ENCODE measurements at regions not wholly inside any gene's neighbourhood (a gene's known extent, or its start where the extent isn't known, plus 50 kb on each side); places are given as distances from the start of the nearest gene placed in this dataset.
"Not testable (repeated sequence)": the region's sequence is repeated elsewhere in the genome, so short reads cannot be mapped to it uniquely, and the experiment has no call there.

DNA sequence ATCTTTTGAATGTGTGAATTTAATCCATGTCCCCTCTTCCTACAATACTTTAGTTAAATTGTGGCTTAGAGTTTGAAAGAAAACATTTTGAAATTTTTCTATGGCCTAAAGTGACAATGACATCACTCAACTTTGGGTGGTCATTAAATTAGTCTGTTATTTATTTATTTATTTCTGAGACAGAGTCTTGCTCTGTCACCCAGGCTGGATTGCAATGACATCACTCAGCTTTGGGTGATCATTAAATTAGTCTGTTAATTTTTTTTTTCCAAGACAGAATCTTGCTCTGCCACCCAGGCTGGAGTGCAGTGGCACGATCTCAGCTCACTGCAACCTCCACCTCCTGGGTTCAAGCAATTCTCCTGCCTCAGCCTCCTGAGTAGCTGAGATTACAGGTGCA, 322.5 kb downstream of the SOX2 start:
- DNase-seq; intact Hi-C loops (cut with DNase I); ATAC-seq (ENCODE audit: poor library complexity): not testable (repeated sequence)

DNA sequence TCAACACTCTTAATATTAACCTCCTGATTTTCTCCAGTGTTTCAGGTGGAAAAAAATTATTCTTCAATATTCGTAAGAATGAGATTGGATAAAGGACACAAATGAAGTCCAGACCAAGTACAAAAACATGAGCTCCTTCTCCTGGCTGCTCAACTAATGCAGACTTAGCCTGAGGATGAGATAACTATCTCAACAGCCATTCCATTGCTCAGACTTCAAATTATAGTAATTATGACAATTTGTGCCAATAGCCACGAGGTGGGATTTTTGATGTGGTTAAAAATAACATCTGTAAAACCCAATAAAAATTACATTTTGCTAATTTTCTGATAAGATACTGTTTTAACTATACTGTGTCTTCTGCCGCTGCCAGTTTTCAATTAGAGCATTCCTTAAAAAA, 323.6 kb downstream of the SOX2 start:
- no peak for DNase-seq

DNA sequence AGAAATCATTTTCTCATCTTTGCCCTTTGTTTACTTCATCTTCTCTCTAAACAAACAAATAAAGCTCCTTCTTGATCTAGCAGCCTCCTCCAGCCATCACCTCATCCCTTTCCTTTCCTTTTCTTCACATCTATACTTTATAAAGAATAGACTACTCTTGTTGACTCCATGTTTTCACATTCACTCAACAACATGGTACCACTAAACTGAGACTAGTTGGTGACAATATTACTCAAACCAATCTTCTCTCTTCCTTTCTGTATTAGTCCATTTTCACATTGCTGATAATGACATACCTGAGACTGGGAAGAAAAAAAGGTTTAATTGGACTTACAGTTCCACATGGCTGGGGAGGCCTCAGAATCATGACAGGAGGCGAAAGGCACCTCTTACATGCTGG, 324.7 kb downstream of the SOX2 start:
- DNase-seq = no peak
- intact Hi-C loops (cut with DNase I) = no loop called here
- no peak for ATAC-seq (ENCODE audit: poor library complexity)

More for the DNA sequence above, 323.6 kb downstream of the SOX2 start:
- intact Hi-C loops (cut with DNase I) = no loop called here
- no peak for ATAC-seq (ENCODE audit: poor library complexity)

DNA sequence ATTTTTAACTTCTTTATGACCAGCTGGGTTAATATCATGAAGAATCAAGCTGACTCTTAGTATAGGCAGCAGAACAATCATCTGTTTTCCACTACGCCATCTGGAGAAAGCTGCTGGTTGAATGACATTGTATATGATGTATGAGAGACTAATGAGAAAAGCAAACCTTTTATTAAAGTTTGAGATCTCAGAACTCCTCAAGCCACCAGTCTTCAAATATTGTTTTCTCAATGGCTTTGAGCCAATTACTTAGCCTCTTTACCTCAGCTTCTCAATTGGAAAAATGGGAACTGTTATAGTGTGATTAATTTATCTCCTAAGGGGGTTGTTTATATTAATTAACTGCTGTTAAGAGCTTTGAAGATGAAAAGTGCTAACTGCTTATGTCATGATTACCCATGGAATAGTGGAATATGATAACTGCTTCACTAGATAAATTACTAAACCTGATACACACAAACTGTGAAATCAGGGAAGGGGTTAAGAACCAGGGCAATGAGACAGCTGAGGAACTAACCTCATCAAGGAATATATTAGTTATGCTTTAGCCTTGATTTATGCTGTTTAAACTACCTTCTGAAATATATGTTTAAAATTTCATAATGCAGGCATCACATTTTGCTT, 330.1 kb downstream of the SOX2 start:
- ATAC-seq (ENCODE audit: poor library complexity) (no peak), DNase-seq (no peak)
- intact Hi-C loops (cut with DNase I) = no loop called here

DNA sequence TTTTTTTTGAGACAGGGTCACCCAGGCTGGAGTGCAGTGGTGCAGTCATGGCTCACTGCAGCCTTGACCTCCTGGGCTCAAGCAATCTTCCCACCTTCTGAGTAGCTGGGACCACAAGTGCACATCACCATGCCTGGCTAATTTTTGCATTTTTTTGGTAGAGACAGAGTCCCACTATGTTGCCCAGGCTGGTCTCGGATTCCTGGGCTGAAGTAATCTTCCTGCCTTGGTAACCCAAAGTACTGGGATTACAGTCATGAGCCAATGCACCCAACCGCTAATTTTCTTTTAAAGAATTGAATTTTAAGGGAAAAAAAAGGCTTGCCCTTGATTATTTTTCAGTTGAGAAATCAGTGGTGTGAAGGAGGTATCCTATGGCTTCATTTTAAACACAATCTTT, 334.0 kb downstream of the SOX2 start:
- intact Hi-C loops (cut with DNase I) = no loop called here
- no peak for ATAC-seq (ENCODE audit: poor library complexity)
- DNase-seq = no peak

DNA sequence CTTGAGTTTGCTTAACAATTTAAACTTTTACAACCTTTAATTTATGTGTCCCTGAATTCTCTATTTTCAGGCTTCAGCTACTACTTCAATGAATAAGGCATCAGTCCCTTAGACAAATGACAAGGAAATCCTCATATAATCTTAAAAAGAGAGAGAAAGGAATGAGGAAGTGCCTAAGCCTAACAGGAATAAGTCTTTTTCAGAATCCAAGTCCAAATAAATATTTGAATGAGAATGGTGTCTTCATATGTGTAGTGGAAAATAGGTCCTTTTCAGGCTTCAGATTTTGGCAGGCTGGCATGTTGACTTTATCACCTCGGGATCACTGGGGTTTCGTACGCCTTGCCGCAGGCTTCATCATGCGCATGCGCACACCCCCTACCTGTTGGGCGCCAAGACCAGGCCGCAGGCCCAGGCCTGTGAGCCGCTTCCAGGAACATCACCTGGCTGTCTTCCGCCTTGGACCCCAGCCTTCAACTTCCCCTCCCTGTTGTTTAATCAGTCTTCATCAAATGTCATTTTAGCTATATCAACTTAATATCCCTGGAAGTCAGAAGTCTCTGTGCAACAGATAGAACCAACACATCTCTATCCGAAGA, 334.5 kb downstream of the SOX2 start:
- no peak for ATAC-seq (ENCODE audit: poor library complexity)
- intact Hi-C loops (cut with DNase I) = no loop called here
- no peak for DNase-seq

DNA sequence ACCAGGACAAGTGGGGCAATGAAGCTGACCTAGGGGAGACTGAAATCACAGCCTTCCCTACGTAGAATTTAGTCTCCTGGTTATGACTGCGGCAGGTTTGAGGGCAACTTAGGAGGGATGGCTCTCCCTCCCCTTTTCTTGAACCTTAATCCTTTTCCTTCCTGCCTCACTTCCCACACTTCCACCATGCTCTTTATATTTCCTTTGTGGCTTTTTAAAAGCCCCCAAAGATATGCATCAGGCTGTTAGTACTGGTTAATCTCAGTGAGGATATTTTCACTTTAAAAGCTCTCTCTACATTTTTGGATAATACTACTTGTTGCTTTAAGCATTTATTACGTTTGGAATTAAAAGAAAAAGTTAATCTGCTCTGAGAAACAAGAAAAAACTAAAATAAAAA, 339.2 kb downstream of the SOX2 start:
- intact Hi-C loops (cut with DNase I) = no loop called here
- no peak for DNase-seq
- no peak for ATAC-seq (ENCODE audit: poor library complexity)

DNA sequence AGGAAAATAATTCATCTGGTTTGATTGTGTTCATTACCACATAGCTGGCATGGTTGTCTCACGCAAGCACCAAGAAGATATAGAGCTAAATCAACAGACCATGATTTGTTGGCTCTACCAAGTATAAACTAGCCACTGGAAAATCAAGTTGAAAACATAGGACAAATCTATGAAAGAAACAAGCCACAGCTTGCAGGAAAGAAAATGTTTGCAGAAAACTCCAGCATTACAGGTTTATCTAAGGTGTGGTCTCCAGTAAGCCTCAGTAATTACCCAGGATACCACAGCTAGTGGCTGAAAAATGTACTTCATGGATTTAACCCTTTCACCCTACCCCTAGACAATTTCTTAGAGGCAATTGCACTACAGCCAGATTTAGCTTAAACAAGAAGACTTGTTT, 340.6 kb downstream of the SOX2 start:
- ATAC-seq (ENCODE audit: poor library complexity) (no peak), DNase-seq (no peak)
- intact Hi-C loops (cut with DNase I) = no loop called here

DNA sequence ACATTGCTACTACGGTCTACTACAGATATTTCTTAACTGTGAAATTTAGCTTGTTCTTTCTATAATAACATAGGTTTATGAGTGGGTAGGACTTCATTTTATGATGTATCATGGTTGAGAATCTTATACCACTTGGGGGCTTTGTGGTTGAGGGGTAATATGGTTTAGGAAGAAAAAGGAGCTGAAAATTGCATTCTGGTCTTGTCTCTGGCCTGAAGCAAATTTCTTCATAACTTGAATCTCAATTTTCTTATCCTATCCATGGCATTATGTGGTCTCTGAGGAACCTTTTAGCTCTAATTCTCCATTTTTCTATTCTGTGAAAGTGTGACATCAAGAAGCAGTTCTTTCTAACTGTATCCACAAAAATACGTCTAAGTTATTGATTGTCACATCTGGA, 341.0 kb downstream of the SOX2 start:
- intact Hi-C loops (cut with DNase I) = no loop called here
- ATAC-seq (ENCODE audit: poor library complexity) = no peak
- no peak for DNase-seq

DNA sequence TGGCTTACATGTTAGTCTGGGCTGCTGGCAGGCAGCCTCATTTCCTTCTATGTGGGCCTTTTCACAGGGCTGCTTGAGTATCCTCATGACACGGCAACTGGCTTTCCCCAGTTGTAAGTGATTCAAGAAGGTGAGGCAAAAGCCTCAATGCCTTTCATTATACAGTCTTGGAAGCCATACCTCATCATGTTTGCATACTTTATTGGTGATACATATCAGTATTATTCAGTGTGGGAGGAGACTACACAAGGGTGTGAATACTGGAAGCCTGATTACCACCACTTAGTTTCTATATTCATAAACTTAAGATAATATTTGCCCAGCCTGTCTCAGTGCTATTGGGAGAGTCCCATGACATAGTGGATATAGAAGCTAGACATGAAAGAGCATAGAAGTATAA, 346.8 kb downstream of the SOX2 start:
- intact Hi-C loops (cut with DNase I) = no loop called here
- DNase-seq (no peak), ATAC-seq (ENCODE audit: poor library complexity) (no peak)

DNA sequence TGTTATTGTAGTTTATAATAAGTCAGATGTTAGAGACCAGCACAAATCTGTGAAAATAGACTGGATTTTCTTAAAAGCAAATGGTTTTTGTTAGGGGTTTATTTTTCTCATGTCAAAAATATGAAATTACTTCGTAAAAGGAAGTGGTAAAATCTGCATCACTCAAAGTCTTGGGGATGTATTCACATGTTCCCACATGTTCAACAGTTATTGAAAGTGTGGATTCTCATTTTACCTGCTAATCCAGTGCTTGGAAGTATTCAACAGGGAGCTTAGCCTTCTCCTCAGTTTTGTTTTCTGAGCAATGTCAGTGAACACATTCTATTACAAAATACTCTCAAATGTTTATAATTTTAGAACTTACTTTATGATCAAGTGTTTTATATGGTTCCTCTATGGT, 352.0 kb downstream of the SOX2 start:
- ATAC-seq (ENCODE audit: poor library complexity) = no peak
- DNase-seq = no peak
- intact Hi-C loops (cut with DNase I) = no loop called here

DNA sequence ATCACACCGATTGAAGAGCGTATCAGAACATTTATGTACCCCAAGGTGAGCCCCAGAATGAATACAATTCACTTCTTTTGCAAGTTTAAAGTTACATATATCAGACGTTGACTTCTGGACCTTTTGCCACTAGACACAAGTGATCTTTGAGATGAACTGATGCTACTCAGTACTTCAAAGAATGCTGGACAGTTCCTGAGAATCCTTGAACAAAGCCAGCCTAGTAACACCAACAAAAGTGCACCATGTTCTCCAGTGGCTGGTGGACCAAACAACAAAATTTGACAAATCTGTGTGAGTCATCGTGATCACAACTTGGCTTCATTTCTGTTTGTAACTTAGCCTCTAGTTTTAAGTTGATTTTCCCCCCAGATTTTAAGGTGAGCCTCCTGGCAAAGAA, 355.7 kb downstream of the SOX2 start:
- intact Hi-C loops (cut with DNase I) = no loop called here
- no peak for DNase-seq
- no peak for ATAC-seq (ENCODE audit: poor library complexity)

DNA sequence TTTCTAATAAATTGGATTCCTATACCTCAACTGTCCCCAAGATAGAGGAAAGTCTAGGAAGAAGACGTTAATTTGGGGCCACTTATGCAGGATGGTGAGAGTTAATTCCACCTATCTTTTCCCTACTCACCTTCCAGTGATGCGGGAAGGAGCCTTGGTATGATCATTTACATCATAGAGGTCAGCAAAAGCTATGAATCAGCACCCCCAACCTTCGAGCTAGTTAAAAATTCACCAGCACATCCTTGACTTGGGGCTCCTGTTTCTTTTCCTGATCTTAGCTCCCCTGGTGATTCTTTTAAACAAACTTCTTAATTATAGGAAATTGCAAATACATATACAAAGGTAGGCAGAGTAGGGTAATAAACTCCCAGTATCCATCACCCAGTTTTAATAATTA, 366.6 kb downstream of the SOX2 start:
- intact Hi-C loops (cut with DNase I) = no loop called here
- no peak for ATAC-seq (ENCODE audit: poor library complexity)
- DNase-seq = no peak

DNA sequence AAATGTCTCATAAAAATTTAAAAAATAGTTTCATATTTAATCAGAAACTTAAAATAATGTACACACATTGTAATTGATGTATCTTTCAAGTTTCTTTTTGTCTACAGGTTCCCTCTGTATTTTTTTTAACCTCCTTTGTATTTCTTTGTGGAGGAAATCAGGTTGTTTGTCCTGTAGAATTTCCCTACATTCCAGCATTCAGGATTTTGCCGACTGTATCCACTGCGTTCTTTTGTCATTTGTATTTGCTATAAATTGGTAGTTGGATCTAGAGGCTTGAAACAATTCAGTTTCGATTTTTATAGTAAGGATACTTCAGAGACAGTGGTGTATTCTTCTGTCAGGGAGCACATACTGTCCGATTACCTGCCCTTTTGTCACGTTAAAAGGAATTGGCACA, 367.2 kb downstream of the SOX2 start:
- ATAC-seq (ENCODE audit: poor library complexity) (no peak), DNase-seq (no peak)
- intact Hi-C loops (cut with DNase I) = no loop called here

DNA sequence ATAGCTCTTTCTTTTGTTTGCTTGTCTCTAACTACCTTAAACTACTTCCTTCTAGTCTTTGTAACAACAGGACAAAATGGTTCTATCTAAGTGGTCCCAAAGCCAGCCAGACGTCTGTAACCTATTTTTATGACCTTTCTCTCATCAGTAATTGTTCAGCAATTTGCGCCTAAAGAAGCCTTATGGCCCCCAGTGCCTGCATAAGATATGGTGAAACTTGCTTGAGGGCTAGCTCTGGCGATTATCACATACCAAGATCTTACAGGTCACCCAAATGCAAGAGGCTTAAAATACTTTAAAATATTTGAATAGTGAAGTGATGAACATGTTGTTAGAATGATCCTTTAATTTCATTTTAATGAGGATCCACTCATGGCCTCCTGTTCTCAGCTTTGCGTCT, 369.4 kb downstream of the SOX2 start:
- ATAC-seq (ENCODE audit: poor library complexity) (no peak), DNase-seq (no peak)
- intact Hi-C loops (cut with DNase I) = no loop called here

DNA sequence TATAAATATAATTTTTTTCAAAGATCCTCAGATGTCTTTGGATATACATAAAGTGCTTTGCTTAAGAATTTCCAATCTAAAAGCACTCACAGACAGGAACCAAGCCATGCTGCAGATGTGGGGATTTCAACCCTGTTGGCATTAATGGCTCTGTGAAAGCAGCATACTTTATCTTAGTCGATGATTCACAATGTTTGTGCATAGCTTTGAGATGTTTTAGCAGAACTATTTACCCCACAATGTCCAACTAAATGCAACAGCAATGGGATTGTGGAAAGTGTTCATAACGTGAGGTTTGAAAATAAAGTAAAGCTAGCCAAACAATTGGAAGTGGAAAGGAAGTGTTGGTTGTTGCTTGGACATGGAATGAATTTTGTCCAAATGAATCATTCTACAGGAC, 371.4 kb downstream of the SOX2 start:
- intact Hi-C loops (cut with DNase I) = no loop called here
- DNase-seq (no peak), ATAC-seq (ENCODE audit: poor library complexity) (no peak)

DNA sequence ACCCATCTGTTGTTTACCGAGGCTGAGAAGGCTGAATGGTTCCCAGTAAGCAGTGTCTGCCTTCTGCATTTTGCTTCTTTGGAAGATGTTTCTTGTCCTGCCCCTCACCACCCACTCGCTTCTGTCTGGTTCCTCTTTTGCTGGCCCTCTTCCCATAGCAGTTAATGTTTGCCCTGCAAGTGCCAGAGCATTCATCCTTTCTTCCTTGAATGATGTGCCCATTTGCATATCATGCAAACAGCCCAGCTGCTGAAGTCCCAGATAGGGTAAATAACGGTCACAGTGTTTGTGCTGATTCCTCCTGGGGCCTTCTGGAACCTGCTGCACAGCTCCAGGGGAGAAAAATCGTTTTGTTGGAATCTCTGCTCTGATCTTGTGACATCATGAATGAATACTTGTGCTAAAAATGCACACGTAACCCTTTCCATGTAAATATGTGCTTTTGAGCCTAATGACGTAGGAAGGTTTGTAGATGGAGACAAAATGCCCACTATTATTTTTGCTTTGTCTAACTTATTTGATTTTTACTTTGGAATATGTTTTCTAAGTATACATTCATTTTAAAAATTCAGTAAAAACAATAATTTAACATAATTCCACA, 381.0 kb downstream of the SOX2 start:
- no peak for ATAC-seq (ENCODE audit: poor library complexity)

DNA sequence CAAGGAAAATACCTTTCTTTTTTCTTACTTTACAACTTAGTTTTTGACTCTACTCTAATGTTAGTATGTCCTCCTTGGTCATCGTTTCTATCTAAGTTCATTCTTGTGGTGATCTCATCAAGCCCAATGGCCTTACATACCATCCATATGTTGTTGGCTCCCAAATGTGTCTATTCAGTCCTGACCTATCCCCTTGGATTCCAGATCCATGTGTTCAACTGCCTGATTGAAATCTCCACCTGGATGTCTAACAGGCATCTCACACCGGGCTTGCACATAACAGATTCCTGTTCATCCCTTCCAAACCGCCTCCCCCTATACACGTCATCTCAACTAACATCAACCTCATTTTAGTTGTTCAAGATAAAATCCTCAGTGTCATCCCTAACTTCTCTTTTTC, 382.6 kb downstream of the SOX2 start:
- intact Hi-C loops (cut with DNase I) = no loop called here
- no peak for DNase-seq

More for the DNA sequence above, 381.0 kb downstream of the SOX2 start:
- intact Hi-C loops (cut with DNase I) = no loop called here
- no peak for DNase-seq

DNA sequence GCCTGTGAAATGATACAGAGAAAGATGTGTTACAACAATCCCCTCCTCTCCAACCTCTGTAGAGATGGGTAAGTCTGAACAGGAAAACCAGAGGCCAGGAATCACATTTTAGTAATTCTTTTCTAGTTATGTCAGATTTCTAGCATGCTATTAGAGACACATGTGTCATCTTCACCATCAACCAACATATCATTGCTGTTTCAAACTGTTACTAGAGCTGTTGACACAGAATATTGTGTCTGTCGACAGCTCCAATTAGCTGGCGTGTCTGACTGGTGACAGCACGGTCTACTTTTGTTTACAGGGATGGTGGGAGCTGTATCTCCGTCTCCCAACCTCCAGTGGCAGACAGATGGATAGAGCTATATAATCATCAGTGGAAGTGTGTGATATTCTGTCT, 393.2 kb downstream of the SOX2 start:
- DNase-seq (no peak), ATAC-seq (ENCODE audit: poor library complexity) (no peak)
- intact Hi-C loops (cut with DNase I) = no loop called here

More for the DNA sequence above, 382.6 kb downstream of the SOX2 start:
- ATAC-seq (ENCODE audit: poor library complexity) = no peak

DNA sequence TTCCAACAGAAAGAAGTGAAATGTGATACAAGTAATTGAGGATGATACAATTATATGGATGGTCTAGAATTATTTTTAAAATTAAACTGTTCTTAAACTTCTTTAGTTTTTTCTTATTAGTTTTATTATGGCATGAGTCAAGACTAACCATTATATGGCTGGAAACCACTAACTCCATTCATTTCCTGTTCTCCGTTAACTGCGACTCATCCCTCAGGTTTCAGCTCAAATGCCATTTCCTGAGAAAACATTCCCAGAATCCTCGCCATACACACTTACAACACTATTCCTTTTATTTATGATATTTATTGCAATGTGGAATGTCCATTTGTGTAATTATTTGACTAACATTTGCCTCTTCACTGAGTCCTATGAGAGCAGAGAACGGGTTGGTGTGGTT, 394.1 kb downstream of the SOX2 start:
- ATAC-seq (ENCODE audit: poor library complexity) = no peak
- no peak for DNase-seq
- intact Hi-C loops (cut with DNase I) = no loop called here

DNA sequence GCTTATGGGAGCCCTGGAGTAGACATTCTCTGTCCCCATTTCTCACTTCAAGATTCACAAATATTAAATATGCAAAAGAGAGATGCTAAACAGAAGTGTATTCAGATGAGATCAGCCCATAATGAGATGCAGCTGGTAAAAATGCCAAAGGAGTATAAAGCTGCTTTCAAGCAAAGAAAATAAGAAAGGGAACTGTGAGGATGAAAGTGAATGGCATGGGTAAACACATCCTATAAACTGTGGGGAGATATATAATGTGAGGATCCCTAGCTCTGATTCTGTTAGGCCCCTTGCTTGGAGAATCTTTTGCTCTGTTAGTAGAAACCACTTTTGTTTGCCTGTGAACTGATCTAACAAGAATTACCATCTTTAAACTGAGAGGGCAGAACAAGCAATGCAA, 396.6 kb downstream of the SOX2 start:
- no peak for ATAC-seq (ENCODE audit: poor library complexity)
- no peak for DNase-seq
- intact Hi-C loops (cut with DNase I) = no loop called here

All from Right ventricle myocardium superior (tissue), 1 donor.